Karpas-422 (cell line): ENCODE measurements at regions not wholly inside any gene's neighbourhood (a gene's known extent, or its start where the extent isn't known, plus 50 kb on each side); places are given as distances from the start of the nearest gene placed in this dataset.
"Not testable (repeated sequence)": the region's sequence is repeated elsewhere in the genome, so short reads cannot be mapped to it uniquely, and the experiment has no call there.

Experiments
- DNase-seq: peaks from one replicate; pipeline ENCODE4 v3.0.0-alpha.2; 2015
- H2AFZ ChIP-seq: fragments of 200-600 bp; sonication (generic); 2 replicates; pipeline ENCODE4 v1.6.1; 2014; ENCODE audit warnings: antibody characterized with exemption, low read length, mixed read lengths
- H3K27ac ChIP-seq: fragments of 200-600 bp; sonication (generic); 2 replicates; pipeline ENCODE4 v1.5.1; 2014; ENCODE audit warnings: mild to moderate bottlenecking, low read length, moderate library complexity
- H3K27me3 ChIP-seq: fragments of 200-600 bp; sonication (generic); 2 replicates; pipeline ENCODE4 v1.6.1; 2014; ENCODE audit warnings: low read length, mixed read lengths
- H3K36me3 ChIP-seq: fragments of 200-600 bp; sonication (generic); 2 replicates; pipeline ENCODE4 v1.6.1; 2014; ENCODE audit warnings: low read length, mixed read lengths; ENCODE audit not compliant: insufficient read depth
- H3K4me1 ChIP-seq: fragments of 200-600 bp; sonication (generic); 2 replicates; pipeline ENCODE4 v1.6.1; 2014; ENCODE audit warnings: mild to moderate bottlenecking, low read length, mixed read lengths
- H3K4me2 ChIP-seq: fragments of 200-600 bp; sonication (generic); 2 replicates; pipeline ENCODE4 v1.6.1; 2014; ENCODE audit warnings: low read length, low read depth, mild to moderate bottlenecking; ENCODE audit not compliant: poor library complexity, severe bottlenecking
- H3K4me3 ChIP-seq: fragments of 200-600 bp; sonication (generic); 2 replicates; pipeline ENCODE4 v1.5.1; 2014; ENCODE audit warnings: mild to moderate bottlenecking, antibody characterized with exemption, low read length, mixed read lengths
- H3K79me2 ChIP-seq: fragments of 200-600 bp; sonication (generic); 2 replicates; pipeline ENCODE4 v1.6.1; 2014; ENCODE audit warnings: mild to moderate bottlenecking, low read length, mixed read lengths
- H3K9ac ChIP-seq: fragments of 200-600 bp; sonication (generic); 2 replicates; pipeline ENCODE4 v1.6.0; 2014; ENCODE audit warnings: low read length
- H3K9me2 ChIP-seq: fragments of 200-600 bp; sonication (generic), shearing (Covaris generic); replicated peaks from 2 replicates; pipeline ENCODE4 v1.6.0; 2014; ENCODE audit warnings: mild to moderate bottlenecking, low read length, moderate library complexity; ENCODE audit not compliant: insufficient read depth
- H3K9me3 ChIP-seq: fragments of 300-700, 200-600 bp; sonication (generic); 2 replicates; pipeline ENCODE4 v1.6.1; 2014; ENCODE audit warnings: low read length, mixed read lengths
- H4K20me1 ChIP-seq: fragments of 200-600 bp; sonication (generic); 2 replicates; pipeline ENCODE4 v1.6.1; 2014; ENCODE audit warnings: mild to moderate bottlenecking, antibody characterized with exemption, low read length, low read depth; ENCODE audit not compliant: insufficient read depth

DNA sequence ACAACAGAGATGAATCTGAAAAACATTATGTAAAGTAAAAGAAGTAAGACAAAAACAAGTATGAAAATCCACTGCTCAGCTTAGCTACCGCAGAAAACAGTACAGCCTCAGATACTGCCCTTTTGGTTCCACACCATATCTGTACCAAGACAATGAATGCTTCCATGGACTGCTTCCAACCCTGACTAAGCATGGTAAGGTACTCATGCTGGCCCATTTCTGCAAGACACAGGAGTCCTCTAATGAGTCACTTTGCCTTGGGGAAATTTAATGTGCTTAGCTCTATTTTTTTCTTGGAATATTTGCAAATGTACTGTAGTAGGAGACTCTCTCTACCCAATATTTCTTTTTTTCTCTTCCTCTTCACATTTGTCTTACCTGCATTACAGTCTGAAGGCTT is 931.7 kb upstream of the HS3ST1 start:
- H3K4me3 ChIP-seq = no peak overlapping the region
- DNase-seq = no peak
- no peaks in the 10 kb centered on the region for H3K4me1 ChIP-seq
- no peaks in the 10 kb centered on the region for H3K36me3 ChIP-seq
- no peaks in the 10 kb centered on the region for H3K9me3 ChIP-seq
- no peaks in the 10 kb centered on the region for H4K20me1 ChIP-seq
- H3K27me3 ChIP-seq = no peaks in the 10 kb centered on the region
- H3K4me2 ChIP-seq = no peak overlapping the region
- no peak overlapping the region for H3K9ac ChIP-seq
- H3K27ac ChIP-seq = no peak overlapping the region
- H3K79me2 ChIP-seq = no peaks in the 10 kb centered on the region
- H3K9me2 ChIP-seq = no peaks in the 10 kb centered on the region
- no peak overlapping the region for H2AFZ ChIP-seq

DNA sequence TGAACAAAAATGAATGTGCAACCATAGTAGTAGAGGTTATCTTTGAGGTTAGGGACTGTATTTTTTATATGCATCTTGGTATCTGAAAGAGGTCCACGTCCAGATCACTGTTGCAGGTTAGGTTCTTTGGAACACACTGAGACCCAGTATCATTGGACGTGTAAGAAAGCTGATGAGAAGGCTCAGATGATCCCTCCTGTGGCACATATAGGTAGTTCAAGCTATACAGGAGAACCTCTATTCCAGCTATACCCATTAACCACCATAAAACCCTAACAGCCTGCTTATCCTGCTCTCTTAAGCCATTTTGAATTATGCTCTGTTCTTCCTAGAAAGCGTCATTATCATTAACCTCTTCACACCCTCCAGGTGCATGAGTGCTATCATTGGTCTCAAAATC is 930.7 kb upstream of the HS3ST1 start:
- H3K4me2 ChIP-seq = no peak overlapping the region
- no peak overlapping the region for H3K9ac ChIP-seq
- no peaks in the 10 kb centered on the region for H3K9me2 ChIP-seq
- no peak overlapping the region for H2AFZ ChIP-seq
- no peaks in the 10 kb centered on the region for H3K4me1 ChIP-seq
- H3K4me3 ChIP-seq = no peak overlapping the region
- no peaks in the 10 kb centered on the region for H3K9me3 ChIP-seq
- H4K20me1 ChIP-seq = no peaks in the 10 kb centered on the region
- no peaks in the 10 kb centered on the region for H3K27me3 ChIP-seq
- no peak overlapping the region for H3K27ac ChIP-seq
- no peaks in the 10 kb centered on the region for H3K79me2 ChIP-seq
- no peak for DNase-seq
- H3K36me3 ChIP-seq = no peaks in the 10 kb centered on the region

DNA sequence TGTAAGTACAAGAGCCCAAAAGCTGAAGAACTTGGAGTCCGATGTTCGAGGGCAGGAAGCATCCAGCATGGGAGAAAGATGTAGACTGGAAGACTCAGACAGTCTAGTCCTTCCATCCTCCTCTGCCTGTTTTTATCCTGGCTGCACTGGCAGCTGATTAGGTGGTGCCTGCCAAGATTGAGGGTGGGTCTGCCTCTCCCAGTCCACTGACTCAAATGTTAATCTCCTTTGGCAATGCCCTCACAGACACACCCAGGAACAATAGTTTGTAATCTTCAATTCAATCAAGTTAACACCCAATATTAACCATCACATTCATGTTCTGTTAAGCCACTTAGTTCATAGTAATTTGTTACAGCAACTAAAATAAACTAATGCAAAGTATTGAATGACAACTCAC is 904.4 kb upstream of the HS3ST1 start:
- H4K20me1 ChIP-seq, H3K27me3 ChIP-seq, H3K79me2 ChIP-seq, H3K36me3 ChIP-seq, H3K9me2 ChIP-seq, DNase-seq, H3K27ac ChIP-seq, H3K9ac ChIP-seq, H3K4me2 ChIP-seq, H3K4me1 ChIP-seq, H3K9me3 ChIP-seq, H3K4me3 ChIP-seq, H2AFZ ChIP-seq: not testable (repeated sequence)

DNA sequence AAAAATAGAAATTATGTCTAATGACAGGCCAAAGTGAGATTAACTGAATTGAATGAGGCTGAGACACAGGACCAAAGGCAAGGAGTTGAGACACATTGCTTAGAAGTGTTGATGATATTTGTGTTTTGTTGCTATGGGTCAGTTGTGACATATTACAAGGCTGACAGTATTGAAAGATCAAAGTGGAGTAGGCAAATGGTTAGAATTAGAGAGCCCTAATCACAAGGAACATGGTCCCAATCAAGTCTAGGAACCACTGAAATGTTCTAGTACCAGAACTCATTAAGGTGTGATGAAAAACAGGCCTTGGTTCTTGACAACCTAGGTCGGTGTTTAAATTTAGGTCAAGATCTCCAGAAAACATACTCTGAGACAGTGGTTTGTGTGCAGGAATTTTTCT is 896.3 kb upstream of the HS3ST1 start:
- Histone ChIP-seq H4K20me1 (no peaks in the 10 kb centered on the region), H3K79me2 (no peaks in the 10 kb centered on the region), H3K4me2 (no peak overlapping the region), H2AFZ (no peak overlapping the region), H3K4me1 (no peaks in the 10 kb centered on the region), H3K9me2 (no peaks in the 10 kb centered on the region), H3K27me3 (no peaks in the 10 kb centered on the region), H3K9me3 (peaks cover 5% of the 10 kb centered on the region; the same call in 1 of the 2 replicates), H3K4me3 (no peak overlapping the region), H3K27ac (no peak overlapping the region), H3K36me3 (no peaks in the 10 kb centered on the region), H3K9ac (no peak overlapping the region)
- no peak for DNase-seq

DNA sequence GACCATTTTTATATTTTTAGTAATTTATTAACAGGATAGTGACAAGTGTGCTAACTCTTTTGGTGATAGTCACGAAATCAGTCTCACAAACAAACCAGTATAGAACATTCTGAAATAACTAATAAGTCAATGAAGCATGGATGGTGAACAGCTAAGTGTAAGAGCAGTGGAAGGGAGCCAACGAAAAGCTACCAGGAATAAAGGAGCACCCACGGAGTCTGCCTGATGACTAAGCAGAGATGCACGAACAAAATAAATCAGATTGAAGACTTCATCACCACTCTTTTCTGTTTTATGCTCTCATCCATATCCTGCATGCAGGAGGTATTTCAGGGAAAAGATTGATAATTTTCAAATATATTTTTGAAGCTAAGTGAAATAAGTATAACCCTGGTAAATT is 891.1 kb upstream of the HS3ST1 start:
- Histone ChIP-seq H3K4me1 (no peaks in the 10 kb centered on the region), H3K9ac (no peak overlapping the region), H3K27me3 (no peaks in the 10 kb centered on the region), H3K27ac (no peak overlapping the region), H3K4me2 (no peak overlapping the region), H4K20me1 (no peaks in the 10 kb centered on the region), H3K79me2 (no peaks in the 10 kb centered on the region), H3K9me3 (peaks cover 9% of the 10 kb centered on the region; the same call in 1 of the 2 replicates), H3K9me2 (no peaks in the 10 kb centered on the region), H2AFZ (no peak overlapping the region), H3K4me3 (no peak overlapping the region), H3K36me3 (no peaks in the 10 kb centered on the region)
- DNase-seq = no peak

DNA sequence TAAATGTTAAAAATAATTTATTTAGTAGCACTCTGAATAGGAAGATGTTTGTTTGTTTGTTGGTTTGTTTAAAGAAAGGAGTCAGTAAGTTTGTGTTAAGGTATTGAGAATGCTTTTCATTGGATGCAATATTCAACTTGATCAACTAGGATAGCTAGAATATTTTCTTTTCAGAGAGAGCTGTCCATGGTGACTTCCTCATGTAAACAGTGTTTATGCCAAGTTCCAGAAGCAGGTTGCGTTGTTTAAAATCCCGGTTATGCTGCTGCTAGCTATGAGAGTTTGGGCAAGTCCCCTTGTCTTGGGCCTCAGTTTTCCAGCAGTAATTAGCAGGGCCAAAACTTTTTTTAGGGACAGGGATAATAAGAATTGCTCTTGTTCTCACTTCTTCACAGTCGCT is 876.2 kb upstream of the HS3ST1 start:
- H3K79me2 ChIP-seq = no peaks in the 10 kb centered on the region
- no peak overlapping the region for H3K4me3 ChIP-seq
- H3K9me2 ChIP-seq = no peaks in the 10 kb centered on the region; the same call in 1 of the 2 replicates
- DNase-seq = no peak
- no peak overlapping the region for H3K4me2 ChIP-seq
- H3K27ac ChIP-seq = no peak overlapping the region
- no peaks in the 10 kb centered on the region for H3K27me3 ChIP-seq
- no peak overlapping the region for H2AFZ ChIP-seq
- no peak overlapping the region for H3K9ac ChIP-seq
- H4K20me1 ChIP-seq = no peaks in the 10 kb centered on the region
- no peaks in the 10 kb centered on the region for H3K4me1 ChIP-seq
- no peaks in the 10 kb centered on the region for H3K9me3 ChIP-seq
- H3K36me3 ChIP-seq = no peaks in the 10 kb centered on the region

DNA sequence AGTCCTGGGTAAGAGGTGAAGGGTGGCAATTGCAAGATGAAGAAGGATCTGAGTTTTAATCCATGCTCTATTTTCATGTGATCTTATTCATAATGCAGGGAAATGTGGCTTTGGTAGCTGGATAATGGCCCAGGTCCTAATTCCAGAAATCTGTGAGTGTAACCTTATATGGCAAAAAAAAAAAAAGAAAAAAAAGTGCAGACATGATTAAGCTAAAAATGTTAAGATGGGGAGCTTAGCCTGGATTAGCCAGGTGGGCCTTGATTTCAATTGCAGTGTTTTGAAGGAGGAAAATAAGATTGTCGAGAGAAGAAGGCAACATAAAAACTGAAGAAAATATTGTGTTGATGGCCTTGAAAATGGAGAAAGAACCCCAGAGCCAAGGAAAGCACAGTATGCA is 867.7 kb upstream of the HS3ST1 start:
- peaks cover 7% of the 10 kb centered on the region for H3K9me3 ChIP-seq
- no peaks in the 10 kb centered on the region for H3K9me2 ChIP-seq
- no peaks in the 10 kb centered on the region for H4K20me1 ChIP-seq
- no peak overlapping the region for H2AFZ ChIP-seq
- no peaks in the 10 kb centered on the region for H3K27me3 ChIP-seq
- H3K4me1 ChIP-seq = no peaks in the 10 kb centered on the region
- no peak overlapping the region for H3K4me3 ChIP-seq
- DNase-seq = no peak
- no peaks in the 10 kb centered on the region for H3K36me3 ChIP-seq
- H3K79me2 ChIP-seq = no peaks in the 10 kb centered on the region
- no peak overlapping the region for H3K27ac ChIP-seq
- no peak overlapping the region for H3K9ac ChIP-seq
- H3K4me2 ChIP-seq = no peak overlapping the region

DNA sequence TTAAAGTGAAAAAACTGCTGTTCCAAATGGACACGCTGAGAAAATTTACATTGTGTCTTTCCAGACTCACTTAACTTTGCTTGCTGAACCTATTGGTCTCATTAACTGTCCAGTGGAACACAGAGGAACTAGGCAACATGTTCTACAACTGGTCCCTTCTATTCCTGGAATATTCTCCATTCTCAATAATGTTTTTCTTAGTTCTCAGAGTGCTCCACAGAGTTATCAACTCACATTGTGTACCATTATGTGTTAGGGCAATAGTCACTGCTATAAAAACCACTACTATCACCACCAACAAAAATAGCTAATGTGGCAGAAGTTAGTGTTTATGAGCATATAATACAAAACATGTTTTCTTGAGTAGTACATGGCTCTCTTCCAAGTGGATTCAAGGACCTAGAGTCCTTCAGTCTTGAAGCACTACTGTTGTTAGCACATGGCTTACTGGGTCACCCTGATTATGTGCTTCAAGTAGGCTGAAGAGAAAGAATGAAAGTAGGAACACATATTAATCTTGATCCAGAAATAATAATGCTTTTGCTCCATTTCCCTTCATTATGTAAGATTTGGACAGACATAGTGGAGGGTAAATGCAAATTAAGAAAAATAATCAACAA is 865.3 kb upstream of the HS3ST1 start:
- no peak for DNase-seq
- no peaks in the 10 kb centered on the region for H3K27me3 ChIP-seq

DNA sequence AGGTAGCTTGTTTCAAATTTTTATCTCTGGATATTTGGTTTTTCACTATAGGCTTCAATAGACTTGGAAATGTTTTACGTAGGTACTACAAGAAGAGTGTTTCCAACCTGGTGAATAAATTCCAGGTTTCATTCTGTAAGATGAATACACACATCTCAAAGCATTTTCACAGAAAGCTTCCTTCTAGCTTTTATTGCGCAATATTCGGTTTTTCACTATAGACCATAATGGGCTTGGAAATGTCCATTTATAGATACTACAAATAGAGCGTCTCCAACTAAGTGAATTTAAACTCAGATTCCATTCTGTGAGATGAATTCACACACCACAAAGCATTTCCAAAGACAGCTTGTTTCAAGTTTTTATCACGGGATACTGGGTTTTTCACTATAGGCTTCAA is 857.7 kb upstream of the HS3ST1 start:
- H3K9ac ChIP-seq = no peak overlapping the region
- H3K4me2 ChIP-seq = no peak overlapping the region
- H3K79me2 ChIP-seq = no peaks in the 10 kb centered on the region
- no peak overlapping the region for H3K4me3 ChIP-seq
- peaks cover 11% of the 10 kb centered on the region for H3K9me3 ChIP-seq
- no peak overlapping the region for H2AFZ ChIP-seq
- no peaks in the 10 kb centered on the region for H4K20me1 ChIP-seq
- no peaks in the 10 kb centered on the region for H3K4me1 ChIP-seq
- H3K9me2 ChIP-seq = no peaks in the 10 kb centered on the region
- no peaks in the 10 kb centered on the region for H3K27me3 ChIP-seq
- H3K36me3 ChIP-seq = no peaks in the 10 kb centered on the region
- H3K27ac ChIP-seq = no peak overlapping the region
- no peak for DNase-seq

More for the DNA sequence above, 865.3 kb upstream of the HS3ST1 start:
- Histone ChIP-seq H3K4me1 (no peaks in the 10 kb centered on the region), H3K4me3 (no peak overlapping the region), H3K9me2 (no peaks in the 10 kb centered on the region), H3K36me3 (no peaks in the 10 kb centered on the region), H4K20me1 (no peaks in the 10 kb centered on the region), H3K9me3 (peaks cover 10% of the 10 kb centered on the region), H3K4me2 (no peak overlapping the region), H3K79me2 (no peaks in the 10 kb centered on the region), H3K27ac (no peak overlapping the region), H2AFZ (no peak overlapping the region), H3K9ac (no peak overlapping the region)
